GM12875 (cell line): ENCODE measurements at regions not wholly inside any gene's neighbourhood (a gene's known extent, or its start where the extent isn't known, plus 50 kb on each side); places are given as distances from the start of the nearest gene placed in this dataset.

ENCODE experiments used
- H3K4me3 ChIP-seq: one replicate; pipeline ENCODE4 v1.5.1; 2011; ENCODE audit warnings: low read depth, low read length, control low read depth
- CTCF ChIP-seq: IDR thresholded peaks from 2 replicates; pipeline ENCODE4 v1.5.1; 2011; ENCODE audit warnings: low read depth, mild to moderate bottlenecking, control low read depth, inconsistent platforms, low read length, moderate library complexity, borderline replicate concordance; ENCODE audit not compliant: insufficient read depth

GRCh38 chr4:24408640-24409039, 175.7 kb downstream of the DHX15 start:
- H3K4me3 ChIP-seq = no peak overlapping the region
- TF ChIP-seq CTCF = no peak

GRCh38 chr4:24405926-24406325, 178.4 kb downstream of the DHX15 start:
- H3K4me3 ChIP-seq = no peak overlapping the region
- no peak for TF ChIP-seq CTCF

- H3K4me3 ChIP-seq = no peak overlapping the region
- TF ChIP-seq CTCF = no peak
These were observed 179.0 kb downstream of the DHX15 start for GRCh38 chr4:24405341-24405740.

- TF ChIP-seq CTCF = no peak
- no peak overlapping the region for H3K4me3 ChIP-seq
These were observed 180.1 kb downstream of the DHX15 start for GRCh38 chr4:24404281-24404680.

GRCh38 chr4:24403265-24403664, 181.1 kb downstream of the DHX15 start:
- H3K4me3 ChIP-seq = no peak overlapping the region
- TF ChIP-seq CTCF = no peak

GRCh38 chr4:24400537-24400936, 183.8 kb downstream of the DHX15 start:
- no peak overlapping the region for H3K4me3 ChIP-seq
- no peak for TF ChIP-seq CTCF

- no peak for TF ChIP-seq CTCF
- H3K4me3 ChIP-seq = no peak overlapping the region
These were observed 187.4 kb downstream of the DHX15 start for GRCh38 chr4:24396988-24397387.
